H1 (cell line): ENCODE measurements at regions not wholly inside any gene's neighbourhood (a gene's known extent, or its start where the extent isn't known, plus 50 kb on each side); places are given as distances from the start of the nearest gene placed in this dataset.

Experiments used
- CHD1 ChIP-seq: IDR thresholded peaks from 2 replicates; pipeline ENCODE4 v1.6.1; 2012; ENCODE audit warnings: low read depth, low read length, improper control_type of control experiment
- CREB1 ChIP-seq: IDR thresholded peaks from 2 replicates; pipeline ENCODE4 v1.6.1; 2012; ENCODE audit warnings: inconsistent platforms
- CTCF ChIP-seq, 3 experiments: IDR thresholded peaks; 1 replicate in 2 of 3; 2 replicates in 1 of 3; pipeline versions ENCODE4 v1.5.1 to v1.6.1; 2011; ENCODE audit warnings: low read length in 3 of 3, mild to moderate bottlenecking in 3 of 3, inconsistent platforms in 2 of 3, low read depth in 1 of 3, moderate library complexity in 1 of 3; ENCODE audit not compliant: insufficient read depth in 1 of 3; ENCODE audit errors: control extremely low read depth in 1 of 3
- EZH2 ChIP-seq: fragments of 200-600 bp; sonication (generic); IDR thresholded peaks from 2 replicates; pipeline ENCODE4 v1.7.1; 2012; ENCODE audit warnings: low read depth, mild to moderate bottlenecking, moderate library complexity, low read length, inconsistent platforms; ENCODE audit not compliant: severe bottlenecking
- JUN ChIP-seq: IDR thresholded peaks from 2 replicates; pipeline ENCODE4 v1.6.1; 2011; ENCODE audit warnings: low read depth, mild to moderate bottlenecking, improper control_type of control experiment, low read length
- KDM1A ChIP-seq: fragments of 200-600, 300-600 bp; sonication (generic); IDR thresholded peaks from 2 replicates; pipeline ENCODE4 v1.7.1; 2016; ENCODE audit warnings: mild to moderate bottlenecking, low read length, borderline replicate concordance
- POLR2AphosphoS5 ChIP-seq: IDR thresholded peaks from 2 replicates; pipeline ENCODE4 v1.6.1; 2011; ENCODE audit warnings: low read depth, low read length
- RAD21 ChIP-seq, 2 experiments: IDR thresholded peaks in 1 of 2; conservative IDR thresholded peaks in 1 of 2; 2 replicates each; pipeline ENCODE4 v1.6.1; 2011; ENCODE audit warnings: low read depth in 2 of 2, low read length in 2 of 2, improper control_type of control experiment in 1 of 2, inconsistent platforms in 1 of 2, mild to moderate bottlenecking in 1 of 2, moderate library complexity in 1 of 2
- SIN3A ChIP-seq, 2 experiments: IDR thresholded peaks in 1 of 2; conservative IDR thresholded peaks in 1 of 2; 2 replicates each; pipeline ENCODE4 v1.6.1; 2011 to 2012; ENCODE audit warnings: low read length in 2 of 2, improper control_type of control experiment in 1 of 2, low read depth in 1 of 2, mild to moderate bottlenecking in 1 of 2
- SP1 ChIP-seq: IDR thresholded peaks from 2 replicates; pipeline ENCODE4 v1.6.1; 2011; ENCODE audit warnings: low read depth, low read length
- SRF ChIP-seq: IDR thresholded peaks from 2 replicates; pipeline ENCODE4 v1.6.1; 2011; ENCODE audit warnings: mild to moderate bottlenecking, low read depth, low read length, moderate library complexity
- SUZ12 ChIP-seq: fragments of 200-600 bp; sonication (generic); IDR thresholded peaks from 2 replicates; pipeline ENCODE4 v1.6.1; 2012; ENCODE audit warnings: mild to moderate bottlenecking, inconsistent platforms, low read length, moderate library complexity, mixed read lengths

GRCh38 chr2:129462349-129462748 lies 517.1 kb upstream of the RAB6C start:
- no peak for TF ChIP-seq JUN
- no peak for TF ChIP-seq EZH2
- TF ChIP-seq CREB1, result no peak
- TF ChIP-seq CTCF (IDR thresholded peaks at IDR 0.05; ENCODE audit: control extremely low read depth in 1 of 3, insufficient read depth in 1 of 3, low read depth in 1 of 3, low read length in 3 of 3), result no peak
- TF ChIP-seq KDM1A, result no peak
- TF ChIP-seq SUZ12, result no peak
- no peak for TF ChIP-seq RAD21 (IDR thresholded peaks at IDR 0.05 in 1 of 2, conservative IDR thresholded peaks at IDR 0.05 in 1 of 2; ENCODE audit: low read depth in 2 of 2, low read length in 2 of 2)
- TF ChIP-seq SRF, result no peak
- TF ChIP-seq SIN3A (conservative IDR thresholded peaks at IDR 0.05 in 1 of 2, IDR thresholded peaks at IDR 0.05 in 1 of 2; ENCODE audit: low read depth in 1 of 2, low read length in 2 of 2), result no peak
- TF ChIP-seq POLR2AphosphoS5, result no peak
- no peak for TF ChIP-seq CHD1
- no peak for TF ChIP-seq SP1
